Panc1 (cell line): ENCODE measurements at regions not wholly inside any gene's neighbourhood (a gene's known extent, or its start where the extent isn't known, plus 50 kb on each side); places are given as distances from the start of the nearest gene placed in this dataset.

ENCODE experiments used
- CTCF ChIP-seq: fragments of 450-650 bp; IDR thresholded peaks from 2 replicates; pipeline ENCODE4 v1.5.1; 2017; ENCODE audit warnings: mild to moderate bottlenecking
- POLR2AphosphoS5 ChIP-seq: IDR thresholded peaks from 2 replicates; pipeline ENCODE4 v1.6.1; 2012; ENCODE audit warnings: mild to moderate bottlenecking, low read depth, low read length, moderate library complexity
- REST ChIP-seq, 2 experiments: IDR thresholded peaks; 2 replicates each; pipeline ENCODE4 v1.6.1; 2011 to 2012; ENCODE audit warnings: low read depth in 2 of 2, control low read depth in 1 of 2, low read length in 1 of 2, mild to moderate bottlenecking in 1 of 2, moderate library complexity in 1 of 2; ENCODE audit not compliant: insufficient read depth in 1 of 2

- TF ChIP-seq CTCF: no peak
- TF ChIP-seq POLR2AphosphoS5: no peak
- TF ChIP-seq REST (IDR thresholded peaks at IDR 0.05; ENCODE audit: insufficient read depth in 1 of 2, low read depth in 2 of 2, low read length in 1 of 2): no peak
These were observed 89.2 kb downstream of the MICALL2 start for GRCh38 chr7:1369916-1370657.
